HUDEP-2 (cell line): ENCODE measurements at regions not wholly inside any gene's neighbourhood (a gene's known extent, or its start where the extent isn't known, plus 50 kb on each side); places are given as distances from the start of the nearest gene placed in this dataset.
A peak's percentile ranks its signal among the peaks of the same experiment; 100 is the strongest.
"Not testable (repeated sequence)": the region's sequence is repeated elsewhere in the genome, so short reads cannot be mapped to it uniquely, and the experiment has no call there.

ENCODE experiments used
- DNase-seq, 76 experiments: peaks; one replicate each; lab custom pipeline; 2025; ENCODE audit not compliant: unreplicated experiment in 76 of 76; lab: John Stamatoyannopoulos, UW

- no peak for DNase-seq
Observed at GRCh38 chr14:57150449-57150848, 118.3 kb downstream of the EXOC5 start.

GRCh38 chr14:57139173-57139572, 129.5 kb downstream of the EXOC5 start:
- no peak for DNase-seq

- no peak for DNase-seq
Observed at GRCh38 chr14:57136669-57137328, 131.9 kb downstream of the EXOC5 start.

- DNase-seq, result not testable (repeated sequence)
Observed at GRCh38 chr14:57127809-57128208, 140.9 kb downstream of the EXOC5 start.

- DNase-seq, result no peak
Observed at GRCh38 chr14:57122129-57122528, 146.6 kb downstream of the EXOC5 start.

- not testable (repeated sequence) for DNase-seq
Observed at GRCh38 chr14:57112072-57112807, 156.5 kb downstream of the EXOC5 start.

- DNase-seq, result not testable (repeated sequence)
Observed at GRCh38 chr14:57110411-57110810, 158.3 kb downstream of the EXOC5 start.

GRCh38 chr14:57091030-57091608, 177.6 kb downstream of the EXOC5 start:
- no peak for DNase-seq

- DNase-seq, result no peak
Observed at GRCh38 chr14:57089901-57090300, 178.8 kb downstream of the EXOC5 start.

GRCh38 chr14:57087841-57088240, 180.9 kb downstream of the EXOC5 start:
- no peak for DNase-seq

- DNase-seq, result no peak
Observed at GRCh38 chr14:57086271-57087162, 182.2 kb downstream of the EXOC5 start.

- DNase-seq, result no peak
Observed at GRCh38 chr14:57085801-57086200, 182.9 kb downstream of the EXOC5 start.

- DNase-seq, result no peak
Observed at GRCh38 chr14:57085043-57085442, 183.7 kb downstream of the EXOC5 start.

- no peak for DNase-seq
Observed at GRCh38 chr14:57080691-57081090, 188.0 kb downstream of the EXOC5 start.

- DNase-seq, result no peak
Observed at GRCh38 chr14:57078054-57078453, 190.7 kb downstream of the EXOC5 start.

- DNase-seq, result no peak
Observed at GRCh38 chr14:57073986-57074385, 194.7 kb downstream of the EXOC5 start.

- no peak for DNase-seq
Observed at GRCh38 chr14:57071639-57072038, 197.1 kb downstream of the EXOC5 start.

GRCh38 chr14:57069702-57070101, 199.0 kb downstream of the EXOC5 start:
- DNase-seq, result no peak

- no peak for DNase-seq
Observed at GRCh38 chr14:57068511-57068910, 200.2 kb downstream of the EXOC5 start.

GRCh38 chr14:57066887-57067513, 201.7 kb downstream of the EXOC5 start:
- DNase-seq, result peak in 41 of 76 experiments; percentile 1 to 56 (median 15)
